Brain microvascular endothelial cell (primary cell): ENCODE measurements at regions not wholly inside any gene's neighbourhood (a gene's known extent, or its start where the extent isn't known, plus 50 kb on each side); places are given as distances from the start of the nearest gene placed in this dataset.

Experiments
- DNase-seq: peaks from one replicate; pipeline ENCODE4 v3.0.0-alpha.2; 2020
- H3K27ac ChIP-seq: fragments of 250-450 bp; sonication (Bioruptor Pico); 2 replicates; pipeline ENCODE4 v1.5.1; 2020; ENCODE audit warnings: mild to moderate bottlenecking, moderate library complexity
- H3K27me3 ChIP-seq: fragments of 250-450 bp; sonication (Bioruptor Pico); replicated peaks from 2 replicates; pipeline ENCODE4 v1.5.1; 2020; ENCODE audit warnings: mild to moderate bottlenecking
- H3K36me3 ChIP-seq: fragments of 250-450 bp; sonication (Bioruptor Pico); replicated peaks from 2 replicates; pipeline ENCODE4 v1.5.1; 2020; ENCODE audit warnings: mild to moderate bottlenecking
- H3K4me3 ChIP-seq: 2 replicates; pipeline ENCODE4 v1.5.1; 2011; ENCODE audit warnings: low read depth, mild to moderate bottlenecking, control low read depth, low read length, moderate library complexity
- CTCF ChIP-seq: IDR thresholded peaks from 2 replicates; pipeline ENCODE4 v1.5.1; 2011; ENCODE audit warnings: low read depth, mild to moderate bottlenecking, moderate library complexity, low read length, control low read depth, inconsistent platforms; ENCODE audit errors: missing control alignments
- in situ Hi-C: cut with HindIII; loops from 2 replicates; pipeline ENCODE4 v1.10.0; 2017; ENCODE audit warnings: low sequenced_read_pairs, low pct_ligation_motif_present

- Histone ChIP-seq H3K27ac (no peak overlapping the region), H3K36me3 (no peaks in the 10 kb centered on the region), H3K4me3 (no peak overlapping the region), H3K27me3 (no peaks in the 10 kb centered on the region)
- no peak for DNase-seq
- no peak for TF ChIP-seq CTCF
- in situ Hi-C loops = no loop called here
Observed at GRCh38 chr11:15672825-15673224, 558.1 kb downstream of the INSC start.

GRCh38 chr11:15673408-15673831, 558.7 kb downstream of the INSC start:
- in situ Hi-C loops = no loop called here
- TF ChIP-seq CTCF = no peak
- Histone ChIP-seq H3K27me3 (no peaks in the 10 kb centered on the region), H3K4me3 (no peak overlapping the region), H3K27ac (no peak overlapping the region), H3K36me3 (no peaks in the 10 kb centered on the region)
- DNase-seq = no peak

- Histone ChIP-seq H3K36me3 (no peaks in the 10 kb centered on the region), H3K27ac (no peak overlapping the region), H3K4me3 (no peak overlapping the region), H3K27me3 (no peaks in the 10 kb centered on the region)
- no peak for DNase-seq
- in situ Hi-C loops = no loop called here
- no peak for TF ChIP-seq CTCF
Observed at GRCh38 chr11:15674756-15675155, 560.0 kb downstream of the INSC start.

GRCh38 chr11:15675683-15676082, 561.0 kb downstream of the INSC start:
- Histone ChIP-seq H3K4me3 (no peak overlapping the region), H3K36me3 (no peaks in the 10 kb centered on the region), H3K27ac (no peak overlapping the region), H3K27me3 (no peaks in the 10 kb centered on the region)
- no peak for DNase-seq
- in situ Hi-C loops = no loop called here
- no peak for TF ChIP-seq CTCF

GRCh38 chr11:15677181-15677580, 562.5 kb downstream of the INSC start:
- no peak for TF ChIP-seq CTCF
- in situ Hi-C loops = no loop called here
- Histone ChIP-seq H3K4me3 (no peak overlapping the region), H3K27ac (no peak overlapping the region), H3K27me3 (no peaks in the 10 kb centered on the region), H3K36me3 (no peaks in the 10 kb centered on the region)
- DNase-seq = no peak

- in situ Hi-C loops = no loop called here
- H3K27me3 ChIP-seq = no peaks in the 10 kb centered on the region
- DNase-seq = no peak
Observed at GRCh38 chr11:15683528-15683927, 568.8 kb downstream of the INSC start.

More at GRCh38 chr11:15683528-15683927, 568.8 kb downstream of the INSC start:
- TF ChIP-seq CTCF = no peak
- H3K36me3 ChIP-seq = no peaks in the 10 kb centered on the region
- H3K27ac ChIP-seq = no peak overlapping the region
- H3K4me3 ChIP-seq = no peak overlapping the region
